GM23338 (cell line): ENCODE measurements at regions not wholly inside any gene's neighbourhood (a gene's known extent, or its start where the extent isn't known, plus 50 kb on each side); places are given as distances from the start of the nearest gene placed in this dataset.

ENCODE experiments used
- ATAC-seq: fragments of 200-7000 bp; cut with Tn5 transposase; 3 replicates; pipeline ENCODE4 v1.9.1; 2020
- DNase-seq: peaks from one replicate; pipeline ENCODE4 v3.0.0-alpha.2; 2015; ENCODE audit warnings: low spot score
- H2AFZ ChIP-seq: fragments of 200-600 bp; sonication (generic); 2 replicates; pipeline ENCODE4 v1.8.0; 2016; ENCODE audit warnings: antibody characterized with exemption, mild to moderate bottlenecking, moderate library complexity
- H3F3A ChIP-seq: fragments of 200-600 bp; sonication (generic); replicated peaks from 2 replicates; pipeline ENCODE4 v1.8.0; 2017; ENCODE audit warnings: antibody characterized with exemption, mixed run types, low read depth
- H3K27ac ChIP-seq: fragments of 200-600 bp; sonication (generic); 2 replicates; pipeline ENCODE4 v1.6.1; 2016; ENCODE audit warnings: low read depth
- H3K27me3 ChIP-seq: fragments of 200-600 bp; sonication (generic); 2 replicates; pipeline ENCODE4 v1.8.0; 2016; ENCODE audit warnings: mild to moderate bottlenecking, mixed run types, moderate library complexity; ENCODE audit not compliant: insufficient read depth
- H3K36me3 ChIP-seq: fragments of 200-600 bp; sonication (generic); 2 replicates; pipeline ENCODE4 v1.8.0; 2016; ENCODE audit warnings: mild to moderate bottlenecking; ENCODE audit not compliant: insufficient read depth
- H3K4me1 ChIP-seq: fragments of 200-600 bp; sonication (generic); 2 replicates; pipeline ENCODE4 v1.8.0; 2016; ENCODE audit warnings: mild to moderate bottlenecking, moderate library complexity; ENCODE audit not compliant: insufficient read depth
- H3K4me2 ChIP-seq: fragments of 200-600 bp; sonication (generic); 2 replicates; pipeline ENCODE4 v1.7.1; 2017; ENCODE audit warnings: mixed run types
- H3K4me3 ChIP-seq: fragments of 200-600 bp; sonication (generic); 2 replicates; pipeline ENCODE4 v1.6.1; 2016; ENCODE audit warnings: mixed run types
- H3K79me2 ChIP-seq: fragments of 200-600 bp; sonication (generic); replicated peaks from 2 replicates; pipeline ENCODE4 v1.8.0; 2017; ENCODE audit warnings: mild to moderate bottlenecking; ENCODE audit not compliant: insufficient read depth
- H3K9me2 ChIP-seq: fragments of 200-600 bp; sonication (generic); 2 replicates; pipeline ENCODE4 v1.8.0; 2017; ENCODE audit not compliant: insufficient read depth
- H4K20me1 ChIP-seq: fragments of 200-600 bp; sonication (generic); replicated peaks from 2 replicates; pipeline ENCODE4 v1.8.0; 2017; ENCODE audit warnings: mild to moderate bottlenecking; ENCODE audit not compliant: insufficient read depth
- H3K27ac Mint-ChIP-seq: 2 replicates; pipeline ENCODE4 v1.8.0; 2020; ENCODE audit warnings: inconsistent platforms, mild to moderate bottlenecking, moderate library complexity, mixed read lengths
- H3K27me3 Mint-ChIP-seq: 3 replicates; pipeline ENCODE4 v1.8.0; 2022; ENCODE audit warnings: low read depth, mild to moderate bottlenecking, moderate library complexity, mixed read lengths, inconsistent platforms; ENCODE audit not compliant: insufficient read depth, poor library complexity
- H3K36me3 Mint-ChIP-seq: 3 replicates; pipeline ENCODE4 v1.8.0; 2021; ENCODE audit warnings: low read depth, mild to moderate bottlenecking, inconsistent platforms, moderate library complexity, mixed read lengths
- H3K4me1 Mint-ChIP-seq: 3 replicates; pipeline ENCODE4 v1.8.0; 2020; ENCODE audit warnings: mild to moderate bottlenecking, inconsistent platforms, mixed read lengths
- H3K4me3 Mint-ChIP-seq: 3 replicates; pipeline ENCODE4 v1.8.0; 2021; ENCODE audit warnings: moderate library complexity, mild to moderate bottlenecking, inconsistent platforms, mixed read lengths
- H3K9me3 Mint-ChIP-seq: 3 replicates; pipeline ENCODE4 v1.8.0; 2020; ENCODE audit warnings: moderate library complexity, mild to moderate bottlenecking, inconsistent platforms, mixed read lengths
- CREB1 ChIP-seq: fragments of 250-450 bp; sonication (Bioruptor Pico); IDR thresholded peaks from 2 replicates; pipeline ENCODE4 v1.5.0; 2020; ENCODE audit warnings: low read depth, mild to moderate bottlenecking, moderate library complexity
- EZH2 ChIP-seq: fragments of 200-600 bp; sonication (generic); IDR thresholded peaks from one replicate; pipeline ENCODE4 v1.8.0; 2017; ENCODE audit warnings: antibody characterized with exemption, mild to moderate bottlenecking, low read depth; ENCODE audit not compliant: unreplicated experiment
- JUNB ChIP-seq: IDR thresholded peaks from one replicate; pipeline ENCODE4 v1.6.1; 2016; ENCODE audit warnings: antibody characterized with exemption; ENCODE audit not compliant: unreplicated experiment
- POLR2AphosphoS5 ChIP-seq: IDR thresholded peaks from 2 replicates; pipeline ENCODE4 v1.6.1; 2016; ENCODE audit warnings: antibody characterized with exemption, low read depth
- REST ChIP-seq: IDR thresholded peaks from one replicate; pipeline ENCODE4 v1.6.1; 2018; ENCODE audit warnings: antibody characterized with exemption; ENCODE audit not compliant: unreplicated experiment
- STAT1 ChIP-seq: IDR thresholded peaks from one replicate; pipeline ENCODE4 v1.6.1; 2016; ENCODE audit warnings: antibody characterized with exemption; ENCODE audit not compliant: unreplicated experiment
- ZNF114 ChIP-seq: fragments of 250-450 bp; sonication (Bioruptor Pico); IDR thresholded peaks from 2 replicates; pipeline ENCODE4 v1.5.0; 2020; ENCODE audit warnings: mild to moderate bottlenecking, moderate library complexity
- ZNF462 ChIP-seq: fragments of 250-450 bp; sonication (Bioruptor Pico); IDR thresholded peaks from 2 replicates; pipeline ENCODE4 v1.5.0; 2020; ENCODE audit warnings: mild to moderate bottlenecking, moderate library complexity
- TF ChIP-seq, protein P1 (sequence below), 2 experiments: fragments of 200-600 bp in 1 of 2; sonication (generic) in 1 of 2; conservative IDR thresholded peaks; 2 replicates each; pipeline versions ENCODE4 v1.5.1 to v1.6.1; 2016 to 2017; ENCODE audit warnings: antibody characterized with exemption in 2 of 2, low read depth in 2 of 2, mild to moderate bottlenecking in 2 of 2, moderate library complexity in 1 of 2

DNA sequence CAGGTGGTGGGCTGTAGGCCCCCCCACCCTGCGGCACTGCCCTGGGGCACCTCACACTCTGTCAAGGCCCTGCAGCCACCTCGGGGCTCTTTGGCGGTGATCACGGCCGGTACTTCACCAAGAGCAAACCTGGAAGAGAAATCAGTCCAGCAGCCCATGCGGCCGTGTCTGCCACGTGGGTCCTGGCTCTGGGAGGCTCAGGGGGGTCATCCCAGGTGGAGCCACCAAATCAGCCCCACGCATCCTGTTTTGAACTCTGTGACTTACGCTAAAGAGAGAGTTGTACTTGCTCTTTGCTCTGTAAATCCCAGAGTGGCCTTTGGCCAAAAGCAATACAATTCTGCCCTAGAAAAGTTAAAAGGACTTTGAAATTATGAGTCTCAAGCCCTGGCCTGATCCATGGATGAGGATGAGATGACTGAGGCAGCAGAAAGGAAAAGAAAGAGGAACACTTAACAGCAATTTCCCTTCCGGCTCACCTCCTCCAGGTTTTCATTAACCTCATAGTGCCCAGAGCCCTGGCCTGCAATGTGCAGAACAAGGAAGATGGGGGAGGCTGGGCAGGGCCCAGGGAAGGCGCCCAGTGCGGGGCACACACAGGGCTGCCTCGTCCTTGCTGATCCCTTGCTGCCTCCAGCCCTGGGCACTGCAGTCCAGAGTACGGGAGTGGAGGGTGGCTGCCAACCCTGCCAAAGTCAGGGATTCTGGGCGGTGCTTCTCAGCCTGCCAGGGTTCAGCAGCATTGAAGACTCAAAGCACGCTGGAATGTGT is 337.0 kb downstream of the MATN1 start (continued):
- TF ChIP-seq, protein P1, sequence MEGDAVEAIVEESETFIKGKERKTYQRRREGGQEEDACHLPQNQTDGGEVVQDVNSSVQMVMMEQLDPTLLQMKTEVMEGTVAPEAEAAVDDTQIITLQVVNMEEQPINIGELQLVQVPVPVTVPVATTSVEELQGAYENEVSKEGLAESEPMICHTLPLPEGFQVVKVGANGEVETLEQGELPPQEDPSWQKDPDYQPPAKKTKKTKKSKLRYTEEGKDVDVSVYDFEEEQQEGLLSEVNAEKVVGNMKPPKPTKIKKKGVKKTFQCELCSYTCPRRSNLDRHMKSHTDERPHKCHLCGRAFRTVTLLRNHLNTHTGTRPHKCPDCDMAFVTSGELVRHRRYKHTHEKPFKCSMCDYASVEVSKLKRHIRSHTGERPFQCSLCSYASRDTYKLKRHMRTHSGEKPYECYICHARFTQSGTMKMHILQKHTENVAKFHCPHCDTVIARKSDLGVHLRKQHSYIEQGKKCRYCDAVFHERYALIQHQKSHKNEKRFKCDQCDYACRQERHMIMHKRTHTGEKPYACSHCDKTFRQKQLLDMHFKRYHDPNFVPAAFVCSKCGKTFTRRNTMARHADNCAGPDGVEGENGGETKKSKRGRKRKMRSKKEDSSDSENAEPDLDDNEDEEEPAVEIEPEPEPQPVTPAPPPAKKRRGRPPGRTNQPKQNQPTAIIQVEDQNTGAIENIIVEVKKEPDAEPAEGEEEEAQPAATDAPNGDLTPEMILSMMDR (conservative IDR thresholded peaks at IDR 0.05; ENCODE audit: low read depth in 2 of 2) = no peak
- no peak for TF ChIP-seq JUNB

DNA sequence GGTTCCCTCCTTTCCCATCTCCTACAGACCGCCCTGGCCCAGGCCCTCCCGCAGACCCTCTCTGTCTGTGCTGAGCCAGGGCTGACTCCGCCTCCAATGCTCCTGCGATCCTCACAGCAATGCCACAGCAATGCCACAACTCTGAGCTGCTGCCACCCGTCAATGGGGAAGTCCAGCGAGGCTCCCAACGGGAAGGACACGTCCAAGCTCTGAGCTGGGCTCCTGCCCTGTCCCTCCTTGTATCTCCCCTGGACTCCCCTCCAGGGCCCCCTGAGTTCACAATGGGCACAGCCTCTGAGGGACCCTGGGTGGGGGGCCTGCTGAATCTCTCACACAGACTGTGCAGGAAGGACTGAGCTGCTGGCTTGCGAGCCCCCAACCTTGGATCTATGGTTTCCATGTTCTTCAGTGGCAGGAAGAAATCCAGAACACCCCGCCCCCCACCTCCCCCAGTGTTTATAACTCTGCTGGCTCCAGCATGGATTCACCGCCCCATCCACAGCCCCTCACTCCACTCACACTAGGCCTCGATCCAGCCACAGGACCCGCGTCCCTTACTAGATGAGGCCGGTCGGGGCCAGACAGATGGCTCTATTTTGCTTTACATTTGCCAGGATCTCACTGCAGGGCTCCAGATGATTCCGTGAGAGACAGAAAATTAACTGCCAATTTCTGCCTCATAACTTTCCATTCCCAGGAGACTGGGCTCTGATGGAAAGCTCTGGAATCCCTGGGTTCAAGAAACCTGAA is 338.0 kb downstream of the MATN1 start:
- Mint-ChIP-seq H3K27ac (no peak overlapping the region; the same call in 1 of the 2 replicates), H3K36me3 (no peaks in the 10 kb centered on the region), H3K9me3 (no peaks in the 10 kb centered on the region), H3K27me3 (peaks cover 17% of the 10 kb centered on the region), H3K4me1 (no peaks in the 10 kb centered on the region), H3K4me3 (no peak overlapping the region)
- Histone ChIP-seq H3K4me2 (no peak overlapping the region), H3K9me2 (no peaks in the 10 kb centered on the region), H3K27me3 (no peaks in the 10 kb centered on the region), H4K20me1 (no peaks in the 10 kb centered on the region), H3K79me2 (no peaks in the 10 kb centered on the region), H3F3A (no peaks in the 10 kb centered on the region), H3K4me1 (no peaks in the 10 kb centered on the region), H3K27ac (no peak overlapping the region), H3K36me3 (no peaks in the 10 kb centered on the region), H3K4me3 (no peak overlapping the region), H2AFZ (no peak overlapping the region)
- DNase-seq (no peak), ATAC-seq (no peak)
- TF ChIP-seq JUNB (no peak), REST (no peak), POLR2AphosphoS5 (no peak), ZNF462 (CRISPR knock-in tag) (no peak), CREB1 (CRISPR knock-in tag) (no peak), ZNF114 (CRISPR knock-in tag) (no peak), EZH2 (no peak), STAT1 (no peak)
- TF ChIP-seq, protein P1 (conservative IDR thresholded peaks at IDR 0.05; ENCODE audit: low read depth in 2 of 2) = no peak
